ENCODE measurements at regions not wholly inside any gene's neighbourhood (a gene's known extent, or its start where the extent isn't known, plus 50 kb on each side); places are given as distances from the start of the nearest gene placed in this dataset.
"Not testable (repeated sequence)": the region's sequence is repeated elsewhere in the genome, so short reads cannot be mapped to it uniquely, and the experiment has no call there.

- TF ChIP-seq CTCF (IDR thresholded peaks at IDR 0.05) = peak; percentile 51 to 79 (median 54)
- not testable (repeated sequence) for TF ChIP-seq POLR2A (IDR thresholded peaks at IDR 0.05)
These were observed 268.7 kb upstream of the IRX4 start for GRCh38 chr5:2151301-2151888.
